H1 (cell line): ENCODE measurements at regions not wholly inside any gene's neighbourhood (a gene's known extent, or its start where the extent isn't known, plus 50 kb on each side); places are given as distances from the start of the nearest gene placed in this dataset.

Experiments used
- CTCF ChIA-PET: fragments of 300-600 bp; sonication (Branson Sonifier 250); formaldehyde crosslinking; loops from one replicate; lab custom pipeline; 2021; ENCODE audit not compliant: partially characterized antibody; lab: Charles Lee
- POLR2A ChIA-PET: fragments of 300-600 bp; sonication (Branson Sonifier 250); formaldehyde crosslinking; loops from one replicate; lab custom pipeline; 2021; ENCODE audit warnings: inconsistent platforms; ENCODE audit not compliant: partially characterized antibody; lab: Charles Lee
- DNase-seq, 2 experiments: peaks; one replicate each; pipeline versions ENCODE4 v3.0.0 to v3.0.0-alpha.2; 2010 to 2022; ENCODE audit warnings: low spot score in 2 of 2, low read depth in 1 of 2, mixed read lengths in 1 of 2
- FAIRE-seq: peaks from 2 replicates; lab custom pipeline; 2011; peaks lifted over from hg19 to GRCh38; lab: Jason Lieb, UNC
- H2AFZ ChIP-seq: 2 replicates; pipeline ENCODE4 v1.8.1; 2012; ENCODE audit warnings: low read length, inconsistent platforms
- H2AK5ac ChIP-seq: 2 replicates; pipeline ENCODE4 v1.6.1; 2013; ENCODE audit warnings: low read depth, low read length
- H2BK120ac ChIP-seq: replicated peaks from 2 replicates; pipeline ENCODE3; 2013; ENCODE audit warnings: low read depth, low read length, inconsistent platforms
- H2BK12ac ChIP-seq: 2 replicates; pipeline ENCODE4 v1.6.1; 2013; ENCODE audit warnings: low read depth, low read length
- H2BK15ac ChIP-seq: 2 replicates; pipeline ENCODE4 v1.6.1; 2013; ENCODE audit warnings: low read length
- H2BK20ac ChIP-seq: 2 replicates; pipeline ENCODE4 v1.6.1; 2013; ENCODE audit warnings: low read length
- H2BK5ac ChIP-seq: 2 replicates; pipeline ENCODE4 v1.6.1; 2013; ENCODE audit warnings: low read depth, low read length
- H3K14ac ChIP-seq: 2 replicates; pipeline ENCODE4 v1.6.1; 2013; ENCODE audit warnings: inconsistent platforms; ENCODE audit not compliant: insufficient read length
- H3K18ac ChIP-seq: 2 replicates; pipeline ENCODE4 v1.6.1; 2013; ENCODE audit warnings: low read length; ENCODE audit errors: extremely low read depth
- H3K23ac ChIP-seq: 2 replicates; pipeline ENCODE4 v1.6.1; 2013; ENCODE audit warnings: inconsistent platforms; ENCODE audit not compliant: insufficient read length
- H3K23me2 ChIP-seq: 2 replicates; pipeline ENCODE4 v1.6.1; 2013; ENCODE audit warnings: low read depth, low read length
- H3K27ac ChIP-seq: 2 replicates; pipeline ENCODE4 v1.6.1; 2011; ENCODE audit warnings: low read depth, low read length, inconsistent platforms
- H3K27me3 ChIP-seq, 4 experiments: replicated peaks in 1 of 4; 1 replicate in 1 of 4; 2 replicates in 3 of 4; pipeline versions ENCODE4 v1.6.1 to v1.8.1; 2011 to 2013; ENCODE audit warnings: low read length in 3 of 4, mild to moderate bottlenecking in 3 of 4, inconsistent platforms in 2 of 4, mixed read lengths in 2 of 4, moderate library complexity in 1 of 4; ENCODE audit not compliant: control insufficient read depth in 3 of 4, insufficient read depth in 3 of 4; ENCODE audit errors: extremely low read depth in 1 of 4
- H3K36me3 ChIP-seq, 4 experiments: 2 replicates each; pipeline versions ENCODE4 v1.6.1 to v1.8.1; 2011 to 2013; ENCODE audit warnings: mild to moderate bottlenecking in 4 of 4, low read length in 3 of 4, moderate library complexity in 2 of 4, control low read depth in 1 of 4, inconsistent platforms in 1 of 4; ENCODE audit not compliant: insufficient read depth in 4 of 4, control insufficient read depth in 2 of 4
- H3K4ac ChIP-seq: replicated peaks from 2 replicates; pipeline ENCODE3; 2013; ENCODE audit warnings: low read length, low read depth, mixed read lengths, inconsistent platforms; ENCODE audit not compliant: insufficient read length
- H3K4me1 ChIP-seq, 4 experiments: replicated peaks in 1 of 4; 1 replicate in 1 of 4; 2 replicates in 3 of 4; pipeline versions ENCODE4 v1.6.1 to v1.8.1; 2011 to 2013; ENCODE audit warnings: low read length in 3 of 4, inconsistent platforms in 2 of 4, mixed read lengths in 1 of 4; ENCODE audit not compliant: insufficient read depth in 4 of 4, control insufficient read depth in 3 of 4
- H3K4me2 ChIP-seq, 2 experiments: 2 replicates each; pipeline versions ENCODE4 v1.6.1 to v1.8.1; 2011 to 2013; ENCODE audit warnings: low read depth in 2 of 2, low read length in 2 of 2, control low read depth in 1 of 2, inconsistent platforms in 1 of 2, mild to moderate bottlenecking in 1 of 2; ENCODE audit not compliant: insufficient read depth in 1 of 2
- H3K4me3 ChIP-seq, 4 experiments: fragments of 200-600, 300-600 bp in 1 of 4; sonication (generic), shearing (Covaris generic), sonication (Bioruptor Twin) in 1 of 4; 2 replicates each; pipeline versions ENCODE4 v1.5.1 to v1.8.1; 2011 to 2016; ENCODE audit warnings: low read length in 4 of 4, low read depth in 3 of 4, control low read depth in 2 of 4, inconsistent platforms in 2 of 4, mild to moderate bottlenecking in 2 of 4, mixed read lengths in 1 of 4, moderate library complexity in 1 of 4; ENCODE audit not compliant: insufficient read depth in 2 of 4; ENCODE audit errors: extremely low read depth in 1 of 4
- H3K56ac ChIP-seq: replicated peaks from 2 replicates; pipeline ENCODE3; 2013; ENCODE audit warnings: low read depth, mild to moderate bottlenecking, mixed read lengths, low read length, inconsistent platforms; ENCODE audit not compliant: insufficient read length
- H3K79me1 ChIP-seq: 2 replicates; pipeline ENCODE4 v1.6.1; 2013; ENCODE audit warnings: low read depth, low read length, control low read depth
- H3K79me2 ChIP-seq, 2 experiments: 2 replicates each; pipeline versions ENCODE4 v1.6.1 to v1.8.1; 2012 to 2013; ENCODE audit warnings: low read length in 2 of 2, mild to moderate bottlenecking in 2 of 2, inconsistent platforms in 1 of 2; ENCODE audit not compliant: insufficient read depth in 2 of 2, control insufficient read depth in 1 of 2
- H3K9ac ChIP-seq, 4 experiments: replicated peaks in 1 of 4; 1 replicate in 1 of 4; 2 replicates in 3 of 4; pipeline versions ENCODE4 v1.6.1 to v1.8.1; 2011 to 2013; ENCODE audit warnings: low read depth in 3 of 4, low read length in 3 of 4, control low read depth in 2 of 4, mild to moderate bottlenecking in 2 of 4, moderate library complexity in 2 of 4, inconsistent platforms in 1 of 4; ENCODE audit errors: extremely low read depth in 1 of 4
- H3K9me3 ChIP-seq, 2 experiments: 2 replicates each; pipeline versions ENCODE4 v1.6.1 to v1.8.1; 2012 to 2013; ENCODE audit warnings: mild to moderate bottlenecking in 2 of 2, moderate library complexity in 2 of 2, control low read depth in 1 of 2, inconsistent platforms in 1 of 2, low read depth in 1 of 2, low read length in 1 of 2, mixed read lengths in 1 of 2; ENCODE audit not compliant: insufficient read depth in 2 of 2
- H4K20me1 ChIP-seq, 2 experiments: replicated peaks in 1 of 2; 2 replicates each; pipeline versions ENCODE3 to v1.8.1; 2011 to 2013; ENCODE audit warnings: inconsistent platforms in 2 of 2, low read length in 2 of 2, mild to moderate bottlenecking in 1 of 2; ENCODE audit not compliant: insufficient read depth in 2 of 2, control insufficient read depth in 1 of 2
- H4K5ac ChIP-seq: 2 replicates; pipeline ENCODE4 v1.6.1; 2013; ENCODE audit warnings: low read length, low read depth, mixed read lengths, inconsistent platforms; ENCODE audit not compliant: insufficient read length
- H4K8ac ChIP-seq: 2 replicates; pipeline ENCODE4 v1.8.0; 2013; ENCODE audit warnings: mild to moderate bottlenecking, moderate library complexity, low read length, inconsistent platforms; ENCODE audit not compliant: insufficient read depth; ENCODE audit errors: extremely low read depth
- H4K91ac ChIP-seq: replicated peaks from 2 replicates; pipeline ENCODE3; 2013; ENCODE audit warnings: low read length, mixed read lengths, inconsistent platforms; ENCODE audit not compliant: insufficient read length
- ATF3 ChIP-seq: IDR thresholded peaks from 2 replicates; pipeline ENCODE4 v1.6.1; 2011; ENCODE audit warnings: low read depth, mild to moderate bottlenecking, low read length; ENCODE audit not compliant: insufficient read depth
- BRCA1 ChIP-seq: IDR thresholded peaks from 2 replicates; pipeline ENCODE4 v1.6.1; 2012; ENCODE audit warnings: low read depth, low read length, improper control_type of control experiment
- GABPA ChIP-seq: IDR thresholded peaks from 2 replicates; pipeline ENCODE4 v1.6.1; 2011; ENCODE audit warnings: mild to moderate bottlenecking, low read length, moderate library complexity, borderline replicate concordance; ENCODE audit not compliant: insufficient read depth
- GTF2F1 ChIP-seq: IDR thresholded peaks from 2 replicates; pipeline ENCODE4 v1.6.1; 2012; ENCODE audit warnings: low read depth, low read length, improper control_type of control experiment, borderline replicate concordance
- HDAC2 ChIP-seq, 2 experiments: fragments of 300-600 bp in 1 of 2; sonication (generic) in 1 of 2; IDR thresholded peaks; 2 replicates each; pipeline ENCODE4 v1.6.1; 2011 to 2012; ENCODE audit warnings: low read depth in 2 of 2, low read length in 2 of 2, mild to moderate bottlenecking in 2 of 2, moderate library complexity in 2 of 2, borderline replicate concordance in 1 of 2, inconsistent platforms in 1 of 2
- ZNF274 ChIP-seq: IDR thresholded peaks from 2 replicates; pipeline ENCODE4 v1.7.0; 2012; ENCODE audit warnings: low read length, borderline replicate concordance; ENCODE audit errors: extremely low read depth
- WGBS, 2 experiments: shearing (Covaris generic) in 1 of 2; methylation state at CpG; one replicate each; pipeline versions ENCODE4 v1.1.6 to v1.1.7; 2013 to 2015; ENCODE audit warnings: low lambda C conversion rate in 2 of 2, mixed read lengths in 2 of 2, inconsistent platforms in 1 of 2, low coverage in 1 of 2, missing lambda C conversion rate in 1 of 2; ENCODE audit not compliant: insufficient replicate concordance in 2 of 2, insufficient coverage in 1 of 2, insufficient read length in 1 of 2; ENCODE audit errors: extremely low coverage in 1 of 2, missing lambda C conversion rate in 1 of 2; 5-methylcytosine and 5-hydroxymethylcytosine counted together

GRCh38 chr5:128791312-128791711, 174.0 kb upstream of the SLC27A6 start:
- 100% methylated on average over 1 of the region's 1 CpG; no CpG with 5 or more reads in 1 of the 2 experiments for WGBS, 2 experiments
- no peaks in the 10 kb centered on the region; a peak in 1 of 8 replicates for H3K36me3 ChIP-seq
- H3K23ac ChIP-seq: no peak overlapping the region
- no peak overlapping the region for H2BK5ac ChIP-seq
- H2BK20ac ChIP-seq: no peak overlapping the region
- H4K8ac ChIP-seq: no peak overlapping the region
- FAIRE-seq (no peak), DNase-seq (no peak)
- no peaks in the 10 kb centered on the region for H3K4me1 ChIP-seq
- H3K56ac ChIP-seq: no peak overlapping the region
- POLR2A ChIA-PET: no interaction called here
- H3K27me3 ChIP-seq: no peaks in the 10 kb centered on the region
- H4K91ac ChIP-seq: no peak overlapping the region
- H3K79me2 ChIP-seq: no peaks in the 10 kb centered on the region
- H3K23me2 ChIP-seq: no peaks in the 10 kb centered on the region
- H3K4ac ChIP-seq: no peak overlapping the region
- H3K79me1 ChIP-seq: no peaks in the 10 kb centered on the region
- H2AFZ ChIP-seq: no peak overlapping the region
- H2BK120ac ChIP-seq: no peak overlapping the region
- no peak overlapping the region for H3K14ac ChIP-seq
- no peak overlapping the region for H2BK15ac ChIP-seq
- no peak overlapping the region for H3K27ac ChIP-seq
- H3K18ac ChIP-seq: no peak overlapping the region
- CTCF ChIA-PET: interaction anchor here (0.6 to 1.0 kb wide), 3 partner anchors 95 to 985 kb away, joined by 3 read pairs; no protein-coding TSS in a partner anchor
- no peaks in the 10 kb centered on the region for H3K9me3 ChIP-seq
- H3K4me3 ChIP-seq: no peak overlapping the region
- no peak for TF ChIP-seq ZNF274
- TF ChIP-seq GTF2F1: no peak
- TF ChIP-seq ATF3: no peak
- TF ChIP-seq BRCA1: no peak
- TF ChIP-seq HDAC2 (IDR thresholded peaks at IDR 0.05; ENCODE audit: borderline replicate concordance in 1 of 2, low read depth in 2 of 2, low read length in 2 of 2): no peak
- no peak for TF ChIP-seq GABPA
- no peak overlapping the region for H2BK12ac ChIP-seq
- H3K4me2 ChIP-seq: no peak overlapping the region
- H2AK5ac ChIP-seq: no peak overlapping the region
- no peak overlapping the region for H4K5ac ChIP-seq
- H4K20me1 ChIP-seq: no peaks in the 10 kb centered on the region
- H3K9ac ChIP-seq: no peak overlapping the region
